SU-DHL-6 (cell line): ENCODE measurements at regions not wholly inside any gene's neighbourhood (a gene's known extent, or its start where the extent isn't known, plus 50 kb on each side); places are given as distances from the start of the nearest gene placed in this dataset.

Source experiments
- H2AFZ ChIP-seq: fragments of 200-600 bp; sonication (generic); 2 replicates; pipeline ENCODE4 v1.6.1; 2014; ENCODE audit warnings: low read depth, mild to moderate bottlenecking, moderate library complexity, mixed read lengths, antibody characterized with exemption, low read length; ENCODE audit not compliant: severe bottlenecking
- H3F3A ChIP-seq: fragments of 200-600 bp; shearing (Covaris generic); 2 replicates; pipeline ENCODE4 v1.6.0; 2016; ENCODE audit warnings: antibody characterized with exemption, mild to moderate bottlenecking; ENCODE audit not compliant: insufficient read depth
- H3K27ac ChIP-seq: fragments of 200-600 bp; sonication (generic); 2 replicates; pipeline ENCODE4 v1.5.1; 2016; ENCODE audit warnings: low read depth, mild to moderate bottlenecking, low read length, moderate library complexity, mixed read lengths
- H3K27me3 ChIP-seq: fragments of 200-600 bp; sonication (generic), shearing (Covaris generic); 2 replicates; pipeline ENCODE4 v1.6.0; 2014; ENCODE audit warnings: mild to moderate bottlenecking, low read length
- H3K36me3 ChIP-seq: fragments of 200-600 bp; sonication (generic); 2 replicates; pipeline ENCODE4 v1.6.1; 2014; ENCODE audit warnings: mild to moderate bottlenecking, low read length, mixed read lengths
- H3K4me2 ChIP-seq: fragments of 300-600, 200-600 bp; shearing (Covaris generic), sonication (generic); 2 replicates; pipeline ENCODE4 v1.6.0; 2014; ENCODE audit warnings: low read length, low read depth, mild to moderate bottlenecking; ENCODE audit not compliant: poor library complexity, severe bottlenecking
- H3K4me3 ChIP-seq: fragments of 200-600 bp; sonication (generic); 2 replicates; pipeline ENCODE4 v1.5.1; 2014; ENCODE audit warnings: antibody characterized with exemption, low read length, mild to moderate bottlenecking, mixed read lengths; ENCODE audit not compliant: insufficient read depth, poor library complexity, severe bottlenecking
- H3K79me2 ChIP-seq: fragments of 200-600 bp; sonication (generic); 2 replicates; pipeline ENCODE4 v1.6.1; 2014; ENCODE audit warnings: mild to moderate bottlenecking, low read length, moderate library complexity; ENCODE audit not compliant: insufficient read depth
- H3K9ac ChIP-seq: fragments of 200-600 bp; sonication (generic); 2 replicates; pipeline ENCODE4 v1.7.0; 2014; ENCODE audit warnings: mild to moderate bottlenecking, low read length
- H3K9me2 ChIP-seq: fragments of 200-600 bp; sonication (generic); replicated peaks from 2 replicates; pipeline ENCODE4 v1.6.1; 2014; ENCODE audit warnings: low read length; ENCODE audit not compliant: insufficient read depth
- H3K9me3 ChIP-seq: fragments of 200-600 bp; sonication (generic); 2 replicates; pipeline ENCODE4 v1.6.1; 2014; ENCODE audit warnings: low read length, mixed read lengths; ENCODE audit not compliant: insufficient read depth
- H4K20me1 ChIP-seq: fragments of 200-600 bp; sonication (generic); 2 replicates; pipeline ENCODE4 v1.6.1; 2014; ENCODE audit warnings: low read depth, mild to moderate bottlenecking, antibody characterized with exemption, low read length, moderate library complexity, mixed read lengths
- EZH2phosphoT487 ChIP-seq: fragments of 200-600 bp; sonication (generic), shearing (Covaris generic); conservative IDR thresholded peaks from 2 replicates; pipeline ENCODE4 v1.6.1; 2018; ENCODE audit warnings: mild to moderate bottlenecking, antibody characterized with exemption, low read length, moderate library complexity, mixed read lengths
- TF ChIP-seq, protein P1 (sequence below): fragments of 200-600 bp; sonication (generic); IDR thresholded peaks from one replicate; pipeline ENCODE4 v1.5.1; 2017; ENCODE audit warnings: antibody characterized with exemption, mild to moderate bottlenecking, low read length, moderate library complexity; ENCODE audit not compliant: insufficient read depth, poor library complexity, severe bottlenecking

- H4K20me1 ChIP-seq, result no peaks in the 10 kb centered on the region
- H3K36me3 ChIP-seq, result no peaks in the 10 kb centered on the region
- TF ChIP-seq, protein P1, sequence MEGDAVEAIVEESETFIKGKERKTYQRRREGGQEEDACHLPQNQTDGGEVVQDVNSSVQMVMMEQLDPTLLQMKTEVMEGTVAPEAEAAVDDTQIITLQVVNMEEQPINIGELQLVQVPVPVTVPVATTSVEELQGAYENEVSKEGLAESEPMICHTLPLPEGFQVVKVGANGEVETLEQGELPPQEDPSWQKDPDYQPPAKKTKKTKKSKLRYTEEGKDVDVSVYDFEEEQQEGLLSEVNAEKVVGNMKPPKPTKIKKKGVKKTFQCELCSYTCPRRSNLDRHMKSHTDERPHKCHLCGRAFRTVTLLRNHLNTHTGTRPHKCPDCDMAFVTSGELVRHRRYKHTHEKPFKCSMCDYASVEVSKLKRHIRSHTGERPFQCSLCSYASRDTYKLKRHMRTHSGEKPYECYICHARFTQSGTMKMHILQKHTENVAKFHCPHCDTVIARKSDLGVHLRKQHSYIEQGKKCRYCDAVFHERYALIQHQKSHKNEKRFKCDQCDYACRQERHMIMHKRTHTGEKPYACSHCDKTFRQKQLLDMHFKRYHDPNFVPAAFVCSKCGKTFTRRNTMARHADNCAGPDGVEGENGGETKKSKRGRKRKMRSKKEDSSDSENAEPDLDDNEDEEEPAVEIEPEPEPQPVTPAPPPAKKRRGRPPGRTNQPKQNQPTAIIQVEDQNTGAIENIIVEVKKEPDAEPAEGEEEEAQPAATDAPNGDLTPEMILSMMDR, result no peak
- no peak for TF ChIP-seq EZH2phosphoT487
- no peak overlapping the region for H3K4me3 ChIP-seq
- H3K9ac ChIP-seq, result no peak overlapping the region
- H2AFZ ChIP-seq, result no peak overlapping the region
- H3F3A ChIP-seq, result no peaks in the 10 kb centered on the region
- no peaks in the 10 kb centered on the region for H3K9me3 ChIP-seq
- no peak overlapping the region for H3K4me2 ChIP-seq
- H3K79me2 ChIP-seq, result no peaks in the 10 kb centered on the region
- no peak overlapping the region for H3K27ac ChIP-seq
- H3K27me3 ChIP-seq, result no peaks in the 10 kb centered on the region
- H3K9me2 ChIP-seq, result no peaks in the 10 kb centered on the region
These were observed 78.6 kb upstream of the ZNF469 start for GRCh38 chr16:88303890-88304819.

DNA sequence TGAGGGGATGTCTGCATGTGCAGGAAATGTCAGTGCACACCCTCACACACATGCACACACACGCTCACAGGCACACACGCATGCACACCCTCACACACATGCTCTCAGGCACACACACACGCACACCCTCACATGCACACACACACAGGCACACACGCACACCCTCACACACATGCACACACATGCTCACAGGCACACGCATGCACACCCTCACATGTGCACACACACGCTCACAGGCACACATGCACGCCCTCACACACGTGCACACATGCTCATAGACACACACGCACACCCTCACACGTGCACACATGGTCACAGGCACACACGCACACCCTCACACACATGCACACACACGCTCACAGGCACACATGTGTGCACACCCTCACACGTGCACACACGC is 77.6 kb upstream of the ZNF469 start:
- no peaks in the 10 kb centered on the region for H3K27me3 ChIP-seq
- H3K4me3 ChIP-seq, result no peak overlapping the region
- H4K20me1 ChIP-seq, result no peaks in the 10 kb centered on the region
- H3K27ac ChIP-seq, result no peak overlapping the region
- H3F3A ChIP-seq, result no peaks in the 10 kb centered on the region
- no peak overlapping the region for H2AFZ ChIP-seq
- TF ChIP-seq EZH2phosphoT487, result no peak
- TF ChIP-seq, protein P1, result no peak
- no peaks in the 10 kb centered on the region for H3K9me2 ChIP-seq
- no peak overlapping the region for H3K9ac ChIP-seq
- no peak overlapping the region for H3K4me2 ChIP-seq
- no peaks in the 10 kb centered on the region for H3K36me3 ChIP-seq
- no peaks in the 10 kb centered on the region for H3K79me2 ChIP-seq
- no peaks in the 10 kb centered on the region for H3K9me3 ChIP-seq

DNA sequence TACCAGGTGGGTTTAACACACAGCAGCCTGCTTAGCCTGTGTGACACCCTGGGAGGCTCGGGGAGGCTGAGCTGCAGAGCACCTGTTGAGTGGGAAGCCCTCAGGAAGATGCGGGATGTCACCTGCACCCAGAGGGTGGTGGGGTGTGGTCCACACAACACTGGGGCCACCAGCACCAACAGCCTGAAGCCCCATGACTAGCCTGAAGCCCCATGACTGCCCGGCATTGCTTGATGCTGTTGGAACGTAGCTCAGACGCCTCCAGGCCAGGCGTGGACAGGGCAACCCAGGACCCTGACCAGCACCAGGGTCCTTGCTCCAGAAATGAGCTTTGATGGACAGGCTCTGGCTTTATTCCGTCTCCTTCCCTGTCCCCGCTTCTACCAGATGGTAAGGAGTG is 76.3 kb upstream of the ZNF469 start:
- Histone ChIP-seq H2AFZ (no peak overlapping the region), H3K27me3 (no peaks in the 10 kb centered on the region), H3K4me2 (no peak overlapping the region), H3K9ac (no peak overlapping the region), H3K27ac (no peak overlapping the region), H3F3A (no peaks in the 10 kb centered on the region), H3K9me3 (no peaks in the 10 kb centered on the region), H3K36me3 (no peaks in the 10 kb centered on the region), H3K9me2 (no peaks in the 10 kb centered on the region), H4K20me1 (no peaks in the 10 kb centered on the region), H3K4me3 (no peak overlapping the region), H3K79me2 (no peaks in the 10 kb centered on the region)
- TF ChIP-seq, protein P1, result no peak
- TF ChIP-seq EZH2phosphoT487, result no peak
